Fibroblast of villous mesenchyme (primary cell): ENCODE measurements at regions not wholly inside any gene's neighbourhood (a gene's known extent, or its start where the extent isn't known, plus 50 kb on each side); places are given as distances from the start of the nearest gene placed in this dataset.

Source experiments
- DNase-seq: peaks from one replicate; pipeline ENCODE4 v3.0.0-alpha.2; 2010; ENCODE audit warnings: low read depth
- H3K4me3 ChIP-seq: 2 replicates; pipeline ENCODE4 v1.5.1; 2011; ENCODE audit warnings: low read depth, mild to moderate bottlenecking, low read length
- CTCF ChIP-seq: IDR thresholded peaks from 2 replicates; pipeline ENCODE4 v1.5.1; 2012; ENCODE audit warnings: low read depth, mild to moderate bottlenecking, low read length; ENCODE audit not compliant: insufficient read depth

GRCh38 chr4:3363411-3364141, 70.8 kb downstream of the RGS12 start:
- no peak for TF ChIP-seq CTCF
- no peak for DNase-seq
- H3K4me3 ChIP-seq = no peak overlapping the region

- TF ChIP-seq CTCF = no peak
- DNase-seq = no peak
- no peak overlapping the region for H3K4me3 ChIP-seq
These were observed 71.4 kb downstream of the RGS12 start for GRCh38 chr4:3364199-3364598.

- H3K4me3 ChIP-seq = no peak overlapping the region
- no peak for DNase-seq
- TF ChIP-seq CTCF = no peak
These were observed 72.0 kb downstream of the RGS12 start for GRCh38 chr4:3364634-3365314.

- no peak for DNase-seq
- TF ChIP-seq CTCF = no peak
- no peak overlapping the region for H3K4me3 ChIP-seq
These were observed 72.5 kb downstream of the RGS12 start for GRCh38 chr4:3365326-3365725.

GRCh38 chr4:3365871-3366842, 73.3 kb downstream of the RGS12 start:
- DNase-seq = no peak
- no peak for TF ChIP-seq CTCF
- no peak overlapping the region for H3K4me3 ChIP-seq

GRCh38 chr4:3366893-3367775, 74.3 kb downstream of the RGS12 start:
- no peak for TF ChIP-seq CTCF
- DNase-seq = no peak
- H3K4me3 ChIP-seq = no peak overlapping the region
